Stimulated activated CD4-positive, alpha-beta T cell treated with anti-CD3 and anti-CD28 coated beads, Interleukin-15, amount 100 ng/mL, for 48 hours (primary cell): ENCODE measurements at regions not wholly inside any gene's neighbourhood (a gene's known extent, or its start where the extent isn't known, plus 50 kb on each side); places are given as distances from the start of the nearest gene placed in this dataset.
"Not testable (repeated sequence)": the region's sequence is repeated elsewhere in the genome, so short reads cannot be mapped to it uniquely, and the experiment has no call there.

Source experiments
- DNase-seq, 2 donors: peaks; one replicate each; pipeline ENCODE4 v3.0.0-alpha.2; 2020; ENCODE audit warnings: low read depth in 2 of 2

DNA sequence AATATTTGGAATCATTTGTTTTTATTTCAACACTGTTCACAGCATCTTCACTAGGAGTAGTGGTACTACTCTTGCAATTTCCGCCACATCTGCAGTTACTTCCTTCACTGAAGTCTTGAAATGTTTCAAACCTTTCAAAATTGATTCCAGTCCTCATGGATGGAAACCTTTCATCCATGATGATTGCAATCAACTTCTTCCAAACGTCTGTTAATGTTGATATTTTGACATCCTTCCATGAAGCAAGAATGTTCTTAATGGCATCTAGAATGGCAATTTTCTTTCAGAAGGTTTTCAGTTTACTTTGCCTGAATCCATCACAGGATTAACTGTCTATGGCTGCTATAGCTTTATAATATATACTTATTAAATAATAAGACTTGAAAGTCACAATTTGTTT, 736.8 kb upstream of the CA10 start:
- DNase-seq = no peak

DNA sequence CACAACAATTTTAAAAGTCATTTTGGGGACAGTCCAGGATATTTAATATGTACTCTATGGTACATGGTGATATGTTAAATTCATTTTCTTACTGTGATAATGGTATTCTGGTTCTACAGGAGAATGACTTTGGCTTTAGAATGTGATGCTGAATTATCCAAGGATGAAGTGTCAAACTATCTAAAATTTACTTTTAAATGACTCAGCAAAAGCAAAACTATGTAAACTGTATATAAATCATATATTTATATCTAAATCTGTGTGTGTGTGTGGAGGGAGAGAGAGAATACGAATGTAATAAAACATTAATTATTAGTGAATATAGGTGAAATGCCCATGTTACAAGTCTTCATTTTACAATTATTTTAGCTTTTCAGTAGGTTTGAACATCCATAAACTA, 733.8 kb upstream of the CA10 start:
- DNase-seq = no peak

DNA sequence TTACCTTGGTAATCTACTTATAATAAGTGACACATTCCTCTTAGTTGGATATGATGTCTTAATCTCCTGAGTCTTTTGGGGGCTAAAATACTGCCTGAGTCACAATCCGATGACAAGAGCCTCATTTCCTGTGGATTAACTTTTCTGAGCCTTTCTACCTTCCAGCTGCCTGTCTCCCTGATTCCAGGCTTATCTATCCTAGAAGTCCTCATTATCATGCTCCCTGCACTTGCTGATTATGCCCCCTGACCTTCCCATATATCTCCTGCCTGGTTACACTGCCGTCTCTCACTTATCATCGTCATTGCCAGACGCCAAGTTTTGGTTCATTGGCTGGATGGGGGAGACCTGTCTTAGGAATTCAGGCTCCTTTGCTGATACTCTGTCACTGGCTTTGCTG, 727.4 kb upstream of the CA10 start:
- no peak for DNase-seq

DNA sequence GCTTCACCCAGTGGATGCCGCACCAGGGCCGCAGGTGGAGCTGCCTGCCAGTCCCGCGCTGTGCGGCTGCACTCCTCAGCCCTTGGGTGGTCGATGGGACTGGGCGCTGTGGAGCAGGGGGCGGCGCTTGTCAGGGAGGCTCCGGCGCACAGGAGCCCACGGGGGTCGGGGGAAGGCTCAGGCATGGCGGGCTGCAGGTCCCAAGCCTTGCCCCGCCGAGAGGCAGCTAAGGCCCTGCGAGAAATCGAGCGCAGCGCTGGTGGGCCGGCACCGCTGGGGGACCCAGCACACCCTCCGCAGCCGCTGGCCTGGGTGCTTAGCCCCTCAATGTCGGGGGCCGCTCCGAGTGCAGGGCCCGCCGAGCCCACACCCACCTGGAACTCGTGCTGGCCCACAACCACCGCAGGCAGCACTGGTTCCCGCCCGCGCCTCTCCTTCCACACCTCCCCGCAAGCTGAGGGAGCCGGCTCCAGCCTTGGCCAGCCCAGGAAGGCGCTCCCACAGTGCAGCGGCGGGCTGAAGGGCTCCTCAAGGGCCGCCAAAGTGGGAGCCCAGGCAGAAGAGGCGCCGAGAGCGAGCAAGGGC, 725.5 kb upstream of the CA10 start:
- not testable (repeated sequence) for DNase-seq

DNA sequence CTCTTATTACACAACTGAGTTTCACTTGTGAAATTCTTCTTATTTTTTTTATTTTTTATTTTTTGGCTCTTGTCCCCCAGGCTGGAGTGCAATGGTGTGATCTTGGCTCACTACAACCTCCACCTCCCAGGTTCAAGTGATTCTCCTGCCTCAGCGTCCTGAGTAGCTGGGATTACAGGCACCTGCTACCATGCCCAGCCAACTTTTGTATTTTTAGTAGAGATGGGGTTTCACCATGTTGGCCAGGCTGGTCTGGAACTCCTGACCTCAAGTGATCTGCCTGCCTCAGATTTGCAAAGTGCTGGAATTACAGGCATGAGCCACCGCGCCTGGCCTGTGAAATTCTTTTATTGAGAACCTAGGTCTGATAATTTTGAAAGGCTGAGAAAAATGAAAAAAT, 688.3 kb upstream of the CA10 start:
- DNase-seq = not testable (repeated sequence)

DNA sequence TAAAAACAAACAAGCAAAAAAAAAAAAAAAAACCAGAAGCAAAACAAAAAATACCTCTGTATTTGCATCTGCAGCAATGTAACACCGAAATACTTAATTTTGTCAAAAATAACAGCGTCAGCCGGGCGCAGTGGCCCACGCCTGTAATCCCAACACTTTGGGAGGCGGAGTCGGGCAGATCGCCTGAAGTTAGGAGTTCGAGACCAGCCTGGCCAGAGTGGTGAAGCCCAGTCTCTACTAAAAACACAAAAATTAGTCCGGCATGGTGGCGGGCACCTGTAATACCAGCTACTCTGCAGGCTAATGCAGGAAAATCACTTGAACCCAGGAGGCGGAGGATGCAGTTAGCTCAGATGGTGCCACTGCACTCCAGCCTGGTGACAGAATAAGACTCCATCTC, 683.5 kb upstream of the CA10 start:
- DNase-seq = no peak

DNA sequence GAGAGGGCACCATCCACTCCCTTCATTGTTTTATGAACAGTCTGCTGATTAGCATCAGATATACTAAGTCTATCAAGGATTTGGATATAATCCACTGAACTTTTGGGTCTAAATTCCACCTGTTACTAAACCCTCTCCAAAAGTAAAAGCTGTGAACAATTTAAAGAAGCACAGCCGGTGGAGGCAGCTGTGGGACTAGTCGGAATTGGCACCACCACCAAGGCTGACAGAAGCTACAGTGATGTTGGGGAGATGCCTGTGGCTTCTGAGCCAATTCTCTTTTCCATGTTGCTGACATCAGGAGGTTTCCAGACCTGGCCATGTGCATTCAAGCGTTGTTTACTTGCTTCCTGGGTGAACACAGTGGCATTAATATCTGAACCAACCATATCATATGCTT, 679.0 kb upstream of the CA10 start:
- no peak for DNase-seq

DNA sequence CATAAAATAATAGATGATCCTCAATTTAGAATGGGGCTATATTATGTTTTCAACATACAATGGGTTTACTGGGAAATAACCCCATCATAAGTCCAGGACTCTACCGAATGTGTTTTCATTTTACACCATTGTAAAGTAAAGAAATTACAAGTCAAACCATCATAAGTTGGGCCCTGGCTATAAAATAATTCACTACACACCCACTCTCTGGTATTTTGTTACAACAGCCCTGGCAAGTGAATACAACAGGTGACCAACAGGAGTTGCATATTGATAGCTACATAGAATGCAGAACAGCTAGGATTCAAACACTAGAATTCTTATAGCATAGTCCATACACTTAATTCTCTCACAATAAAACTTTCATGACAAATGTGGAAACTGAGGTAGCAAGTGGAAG, 673.0 kb upstream of the CA10 start:
- DNase-seq = no peak

DNA sequence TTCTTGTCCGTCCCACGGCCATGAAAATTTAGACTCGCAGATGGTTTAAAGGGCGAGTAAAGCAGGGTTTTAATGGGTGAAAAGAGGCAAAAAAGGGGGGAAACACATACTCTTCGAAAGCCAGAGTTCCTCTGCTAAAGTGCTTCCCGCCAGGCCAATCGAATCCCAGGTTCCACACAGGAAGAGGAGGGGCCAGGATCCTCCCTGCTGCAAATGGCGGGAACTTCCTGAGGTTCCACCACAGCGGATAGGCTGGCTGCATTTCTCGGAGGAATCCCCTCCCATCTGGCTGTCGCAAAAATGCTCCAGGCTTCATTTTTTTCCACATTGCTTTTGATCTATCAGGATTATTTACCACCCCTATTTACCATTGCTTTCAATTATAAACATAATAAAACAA, 670.1 kb upstream of the CA10 start:
- DNase-seq = no peak

DNA sequence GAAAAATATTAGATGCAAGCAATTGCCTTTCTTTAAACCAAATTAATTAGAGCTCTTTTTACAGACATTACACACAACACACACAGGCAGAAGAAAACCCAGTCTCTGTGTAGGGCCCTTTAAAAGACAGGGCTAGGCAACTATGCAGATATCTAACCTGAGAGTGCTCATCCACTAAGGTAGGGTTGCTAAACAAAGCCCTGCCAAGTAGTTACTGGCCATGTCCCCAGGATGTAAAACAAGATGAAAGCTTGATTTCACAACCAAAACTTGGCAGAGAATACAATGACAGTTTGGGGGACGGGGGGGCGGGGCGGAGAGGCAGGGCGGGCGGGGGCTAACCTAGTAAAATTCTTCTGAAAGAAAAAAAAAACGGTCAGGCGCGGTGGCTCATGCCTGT, 669.0 kb upstream of the CA10 start:
- no peak for DNase-seq

DNA sequence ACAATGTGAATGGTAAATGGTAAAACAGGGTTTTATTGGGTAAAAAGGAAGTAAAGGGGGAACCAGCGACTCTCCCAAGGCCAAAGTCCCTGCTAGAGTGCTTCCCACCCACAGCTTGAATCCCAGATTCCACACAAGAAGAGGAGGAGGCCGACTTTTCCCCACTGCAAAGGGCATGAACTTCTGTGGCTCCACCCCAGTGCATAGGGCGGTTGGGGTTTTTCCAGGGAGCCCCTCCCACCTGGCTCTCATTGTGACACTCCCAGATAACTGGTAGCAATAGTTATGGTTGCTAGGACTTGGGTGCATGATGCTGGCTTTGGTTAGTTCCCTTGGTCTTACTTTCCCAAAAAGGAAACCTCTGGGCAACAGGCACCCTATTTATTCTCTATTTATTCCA, 666.0 kb upstream of the CA10 start:
- no peak for DNase-seq

DNA sequence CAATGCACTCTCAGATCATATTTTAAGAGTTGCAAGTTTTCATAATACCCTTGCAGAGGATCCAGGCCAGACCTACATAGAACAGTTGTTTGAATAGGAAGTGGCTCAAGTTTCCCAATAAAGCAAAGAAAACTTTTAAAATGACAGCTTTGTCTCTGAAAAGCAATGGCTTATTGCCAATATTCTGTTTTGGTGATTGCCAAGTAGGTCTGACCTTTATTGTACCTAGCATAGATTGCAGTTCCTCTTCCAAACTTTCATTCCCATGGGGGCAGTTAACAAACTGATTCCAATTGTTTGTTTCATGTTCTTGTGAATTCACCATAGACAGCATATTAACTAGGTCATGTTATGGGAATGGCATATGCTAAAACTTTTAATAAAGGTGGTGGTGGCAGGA, 664.6 kb upstream of the CA10 start:
- no peak for DNase-seq

DNA sequence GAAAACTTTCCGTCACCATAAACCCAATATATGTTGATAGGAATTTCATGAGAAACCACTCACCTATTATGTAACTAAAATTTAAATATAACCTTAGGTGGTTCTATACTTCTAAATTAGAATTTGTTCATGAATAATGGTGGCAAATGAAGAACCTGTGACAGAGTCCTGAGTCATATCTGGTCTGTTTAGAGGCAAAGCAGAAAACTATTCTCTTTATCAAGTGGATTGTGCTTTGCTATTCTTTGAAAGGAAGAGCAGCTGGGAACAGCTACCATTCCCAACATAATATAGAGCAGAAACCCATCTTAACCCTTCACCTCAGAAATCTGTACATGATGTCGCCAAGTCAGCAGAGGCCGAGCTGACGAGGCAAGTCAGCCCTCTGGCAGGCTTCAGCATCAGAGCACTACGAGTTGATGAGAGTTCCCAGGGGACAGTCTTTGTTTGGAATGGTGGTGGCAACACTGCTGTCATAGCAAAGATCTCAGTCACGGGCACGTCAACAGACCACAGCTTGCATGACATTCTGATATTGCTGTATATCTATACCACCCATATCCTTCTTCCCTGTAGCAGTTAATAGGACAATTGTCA, 631.9 kb upstream of the CA10 start:
- no peak for DNase-seq

DNA sequence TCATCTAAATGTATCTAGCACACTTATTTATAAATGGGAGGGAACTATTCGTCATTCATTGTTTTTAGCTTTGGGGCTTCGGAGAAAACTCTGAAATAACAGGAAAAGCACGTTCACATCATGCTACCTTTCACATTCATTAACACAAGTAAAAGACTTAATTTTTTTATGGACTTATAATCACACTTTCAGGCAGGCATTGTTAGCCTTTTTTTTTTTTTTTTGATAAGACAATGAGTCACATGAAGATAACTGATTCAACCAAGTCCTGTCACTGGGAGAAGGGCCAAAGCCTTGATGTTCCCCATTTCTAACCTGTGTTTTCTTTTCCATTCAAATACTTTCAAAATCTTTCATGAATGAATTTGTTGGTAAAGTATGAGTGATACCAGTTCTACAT, 631.3 kb upstream of the CA10 start:
- DNase-seq = no peak

DNA sequence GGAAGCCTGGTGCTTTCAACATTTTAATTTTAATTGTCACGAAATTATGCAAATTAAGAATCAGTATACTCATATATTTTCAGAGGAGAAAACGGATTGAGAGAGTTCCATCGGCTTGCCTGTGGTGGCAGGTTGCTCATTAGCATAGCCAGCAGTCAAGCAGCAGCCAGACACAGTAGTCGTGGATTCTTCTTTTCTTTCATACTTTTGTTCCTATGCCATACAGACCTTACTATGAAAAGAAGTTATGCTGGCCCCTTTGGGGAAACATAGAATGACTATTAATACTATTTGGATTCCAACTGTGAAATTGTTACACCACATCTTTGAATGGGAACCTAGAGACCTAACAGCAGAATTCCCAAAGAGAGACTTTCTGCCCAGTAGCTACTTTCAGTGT, 617.7 kb upstream of the CA10 start:
- no peak for DNase-seq

DNA sequence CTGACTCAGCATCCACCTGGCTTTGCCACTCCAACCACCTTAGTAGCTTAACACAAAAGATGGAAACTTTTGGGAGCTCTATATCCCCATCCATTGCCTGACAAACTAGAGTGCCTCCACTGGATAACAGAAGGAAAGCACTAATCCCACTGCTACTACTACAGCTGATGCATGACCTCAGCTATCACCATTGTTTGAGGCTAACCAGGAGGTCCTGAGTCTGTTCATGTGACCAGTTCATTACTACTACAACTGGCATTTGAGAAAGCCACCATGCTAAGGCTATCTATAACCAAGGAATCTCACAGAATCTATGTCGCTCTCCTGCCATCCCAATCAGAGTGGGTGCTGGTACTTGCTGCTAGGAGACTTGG, 604.3 kb upstream of the CA10 start:
- DNase-seq = no peak

DNA sequence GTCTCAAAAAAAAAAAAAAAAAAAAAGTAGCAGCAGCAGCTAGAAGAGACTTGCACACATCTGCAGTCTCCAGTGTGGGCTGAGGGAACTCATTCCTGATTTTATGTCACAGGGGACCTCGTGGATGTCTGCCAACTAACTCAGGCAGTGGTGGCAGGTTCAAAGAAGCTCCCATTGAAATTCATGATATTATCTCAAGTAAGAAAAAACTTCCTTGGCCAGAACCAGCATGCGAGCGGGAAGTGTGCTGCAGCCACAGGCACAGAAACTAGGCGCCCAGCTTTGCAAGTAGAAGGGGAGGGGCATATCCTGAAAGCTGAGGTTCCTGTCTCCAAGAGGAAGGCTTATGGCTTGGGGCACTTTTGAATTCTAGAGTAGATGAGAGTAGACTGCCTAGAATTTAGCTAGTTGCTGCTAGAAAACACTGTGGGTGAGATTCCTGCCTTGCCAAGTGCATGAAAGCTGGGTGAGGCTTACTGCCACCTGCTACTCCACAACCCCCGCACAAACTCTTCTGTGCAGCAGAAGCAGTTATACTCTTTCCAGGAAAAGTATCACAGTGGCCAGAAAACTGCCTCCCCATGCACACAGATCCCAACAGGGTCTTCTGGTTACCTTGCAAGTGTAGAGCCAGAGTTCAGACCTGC, 603.8 kb upstream of the CA10 start:
- DNase-seq = no peak

DNA sequence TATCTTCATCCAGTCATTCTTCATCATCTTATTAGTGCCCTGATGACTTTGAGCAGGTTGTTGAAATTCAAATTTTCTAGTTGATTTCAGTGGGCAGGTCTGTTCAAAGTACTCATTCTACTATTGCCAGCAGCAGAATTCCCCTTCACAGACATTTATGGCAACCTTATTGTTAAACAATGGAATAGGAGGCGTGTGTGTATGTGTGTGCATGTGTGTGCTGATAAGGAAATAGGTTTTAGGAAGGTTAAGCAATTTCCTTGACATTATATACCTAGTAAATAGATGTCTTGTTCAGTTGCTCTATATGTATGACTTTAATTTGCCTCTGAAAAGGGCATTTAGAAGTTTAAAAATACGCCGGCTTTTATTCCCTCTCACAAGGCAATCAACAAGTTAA, 601.4 kb upstream of the CA10 start:
- no peak for DNase-seq

DNA sequence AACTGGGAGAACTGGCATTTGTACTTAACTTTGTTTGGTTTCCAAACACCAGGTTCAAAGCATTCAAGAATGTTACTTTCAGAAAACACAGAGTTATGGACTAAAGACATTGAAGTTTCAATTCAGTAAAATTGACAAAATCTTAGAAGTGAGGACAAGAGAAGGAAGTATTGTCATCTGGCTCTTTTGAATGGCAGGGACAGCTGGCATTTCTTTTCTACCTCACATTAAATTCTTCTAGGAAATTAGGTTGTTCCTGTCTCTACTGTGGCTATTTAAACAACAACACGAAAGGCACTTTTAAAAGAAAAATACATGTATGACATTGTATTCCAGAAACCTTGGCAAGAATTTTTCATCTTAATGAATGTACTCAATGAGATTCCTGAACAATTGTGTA, 600.0 kb upstream of the CA10 start:
- DNase-seq = no peak

DNA sequence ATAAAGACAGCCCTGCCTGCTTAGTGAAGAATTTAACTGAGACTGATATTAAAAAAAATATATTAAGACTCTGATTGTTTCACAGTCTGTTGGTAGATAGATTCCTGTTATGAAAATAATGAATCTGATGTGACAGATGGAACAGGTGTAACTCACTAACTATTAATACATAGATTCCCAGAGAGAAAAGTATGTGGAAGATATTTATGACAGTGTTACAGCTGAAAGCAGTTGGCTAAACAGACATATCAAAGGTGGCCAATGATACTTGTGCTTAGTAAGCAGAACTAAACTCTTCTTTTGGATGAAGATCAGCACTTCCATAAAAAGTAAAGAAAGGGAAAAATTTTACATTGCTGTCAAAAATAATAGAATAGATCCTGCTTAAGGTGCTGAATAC, 598.2 kb upstream of the CA10 start:
- no peak for DNase-seq

DNA sequence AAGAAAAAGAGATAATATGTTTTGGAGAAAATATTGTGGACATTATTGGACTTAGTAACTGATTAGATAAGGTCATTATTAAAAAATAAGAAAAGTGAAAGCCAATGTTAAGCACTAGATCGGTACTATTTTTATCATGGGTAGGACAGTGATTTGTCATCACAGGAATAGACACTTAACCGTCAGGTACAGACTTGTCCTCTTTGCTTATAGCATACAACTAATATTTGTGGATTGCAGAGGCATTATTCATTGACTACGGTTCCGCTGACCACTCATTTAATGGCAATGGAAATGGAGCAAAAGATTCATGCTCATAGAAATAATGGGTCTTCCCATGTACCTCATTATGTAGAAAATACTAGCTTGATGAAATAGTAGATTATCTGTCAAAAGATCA, 596.3 kb upstream of the CA10 start:
- DNase-seq = no peak

DNA sequence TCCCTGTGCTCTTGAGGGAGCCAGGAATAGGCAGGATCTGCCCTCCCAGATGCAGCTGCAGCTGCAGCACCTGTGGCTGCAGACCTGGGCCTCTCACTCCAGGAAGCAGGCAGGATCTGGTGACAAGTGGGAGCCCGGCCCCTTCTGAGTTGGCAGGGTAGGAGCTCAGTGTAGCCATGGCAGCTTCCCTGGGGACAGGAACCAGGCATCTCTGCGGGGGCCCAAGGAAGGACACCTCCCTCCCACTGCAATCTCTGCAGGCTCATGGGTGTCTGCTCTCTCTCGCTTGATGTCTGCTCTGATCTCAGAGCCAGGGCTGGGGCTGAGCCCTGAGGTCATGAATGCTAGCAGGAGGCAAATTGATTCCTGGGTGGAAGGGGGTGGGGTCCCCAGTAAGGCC, 592.5 kb upstream of the CA10 start:
- no peak for DNase-seq

DNA sequence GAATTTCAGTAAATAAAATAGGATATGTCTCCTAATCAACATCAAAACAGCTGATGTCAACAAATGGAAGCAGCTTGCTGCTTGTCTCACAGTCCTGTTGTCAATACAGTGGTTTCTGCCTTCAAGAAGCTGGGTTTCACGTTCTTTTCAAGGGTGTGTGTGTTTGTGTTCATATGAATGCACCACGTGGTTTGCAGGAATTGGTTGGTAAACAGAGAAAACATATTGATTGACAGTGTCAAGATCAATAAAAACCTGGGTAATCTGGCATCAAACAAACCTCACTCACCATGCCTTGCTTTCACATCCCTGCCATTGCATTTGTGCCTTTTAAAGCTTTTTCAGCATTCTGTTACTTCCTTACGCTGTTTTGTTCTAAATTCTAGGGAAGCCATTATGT, 585.7 kb upstream of the CA10 start:
- no peak for DNase-seq

DNA sequence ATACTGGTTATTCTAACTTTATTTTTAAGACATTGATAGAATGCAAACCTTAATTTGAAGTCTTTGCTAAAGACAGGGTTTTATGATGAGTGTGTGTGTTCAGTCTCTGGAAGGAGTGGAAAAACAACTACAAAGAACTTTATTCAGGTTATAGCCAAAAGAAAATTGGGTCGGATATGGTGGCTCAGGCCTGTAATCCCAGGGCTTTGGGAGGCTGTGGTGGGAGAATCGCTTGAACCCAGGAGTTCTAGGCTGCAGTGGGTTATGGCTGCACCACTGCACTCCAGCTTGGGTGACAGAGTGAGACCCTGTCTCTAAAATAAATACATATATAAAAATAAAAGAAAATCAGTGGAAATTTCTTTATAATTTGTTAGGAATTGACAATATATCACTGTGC, 581.5 kb upstream of the CA10 start:
- no peak for DNase-seq
